Psoas muscle (tissue), 7 donors: ENCODE measurements at regions not wholly inside any gene's neighbourhood (a gene's known extent, or its start where the extent isn't known, plus 50 kb on each side); places are given as distances from the start of the nearest gene placed in this dataset.
A peak's percentile ranks its signal among the peaks of the same experiment; 100 is the strongest.

Source experiments
- ATAC-seq, 4 donors: fragments of 200-7000 bp; cut with Tn5 transposase; one replicate each; pipeline ENCODE4 v1.9.1; 2020; ENCODE audit warnings: moderate library complexity in 3 of 4, mild to moderate bottlenecking in 2 of 4
- DNase-seq, 2 donors: peaks; one replicate each; pipeline ENCODE4 v3.0.0-alpha.2; 2020
- H3K27ac ChIP-seq: fragments of 200-600 bp; one replicate; pipeline ENCODE4 v1.8.0; 2022
- H3K27me3 ChIP-seq, 3 donors: fragments of 200-600 bp in 1 of 3; one replicate each; pipeline versions ENCODE4 v1.6.1 to v1.8.0; 2013 to 2022; ENCODE audit warnings: low read length in 2 of 3, mild to moderate bottlenecking in 2 of 3, moderate library complexity in 1 of 3; ENCODE audit not compliant: insufficient read depth in 3 of 3
- H3K36me3 ChIP-seq, 2 donors: fragments of 200-600 bp in 1 of 2; one replicate each; pipeline versions ENCODE4 v1.6.1 to v1.8.0; 2013 to 2022; ENCODE audit warnings: low read depth in 1 of 2, mild to moderate bottlenecking in 1 of 2, moderate library complexity in 1 of 2; ENCODE audit not compliant: insufficient read depth in 1 of 2
- H3K4me1 ChIP-seq: fragments of 200-600 bp; one replicate; pipeline ENCODE4 v1.8.0; 2022
- H3K4me3 ChIP-seq: fragments of 200-600 bp; one replicate; pipeline ENCODE4 v1.8.0; 2022; ENCODE audit warnings: mild to moderate bottlenecking
- H3K9me3 ChIP-seq: fragments of 200-600 bp; one replicate; pipeline ENCODE4 v1.8.0; 2022
- WGBS, 3 donors: extraction: QIAGEN DNeasy Blood & Tissue Kit; methylation state at CpG; one replicate each; pipeline versions ENCODE4 v1.1.6 to v1.1.7; 2013; 5-methylcytosine and 5-hydroxymethylcytosine counted together
- intact Hi-C, 2 donors: fragments of 100-400 bp; cut with DNase I; formaldehyde crosslinking; loops; one replicate each; pipeline versions ENCODE4 v1.11.0 to v1.14.2; 2022
- TF ChIP-seq, protein P1 (sequence below): fragments of 200-600 bp; IDR thresholded peaks from one replicate; pipeline ENCODE4 v1.8.0; 2022; ENCODE audit warnings: antibody characterized with exemption
- donor health status: healthy with polysubstance abuse.
- donor health status: DM: no; HTN: no; CAD: no; lungs with moderate emphysema.
- donor health status: Bipolar disorder and iron deficiency.
- donor health status: healthy.
- donor health status: DM: yes; HTN: yes; CAD: no.
- donor health status: DM: no; HTN: no; CAD: no.
- donor health status: DM: yes; HTN: yes; CAD: no.

DNA sequence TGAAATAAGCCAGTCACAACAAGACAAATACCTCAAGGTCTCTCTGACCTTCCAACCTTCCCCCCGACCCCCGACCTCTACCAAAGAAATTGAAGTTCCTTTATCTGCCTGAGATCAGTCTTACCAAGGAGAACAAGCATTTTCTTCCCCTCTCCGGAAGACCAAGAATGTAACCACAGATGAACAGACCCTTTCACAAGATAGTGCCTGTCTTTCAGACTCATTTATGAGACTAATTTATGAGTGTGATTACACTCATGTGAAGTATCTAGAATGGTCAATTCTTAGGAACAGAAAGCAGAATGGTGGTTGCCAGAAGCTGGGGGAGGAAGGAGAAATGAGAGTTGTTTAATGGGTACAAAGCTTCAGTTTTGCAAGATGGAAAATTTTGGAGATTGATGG, 108.9 kb upstream of the MKLN1 start:
- 77 to 88% (median 81%) methylated on average over 3 of the region's 3 CpGs for WGBS, 3 donors
- H3K27ac ChIP-seq = no peak overlapping the region
- H3K27me3 ChIP-seq = no peaks in the 10 kb centered on the region
- no peak overlapping the region for H3K4me3 ChIP-seq
- no peak for ATAC-seq
- TF ChIP-seq, protein P1, sequence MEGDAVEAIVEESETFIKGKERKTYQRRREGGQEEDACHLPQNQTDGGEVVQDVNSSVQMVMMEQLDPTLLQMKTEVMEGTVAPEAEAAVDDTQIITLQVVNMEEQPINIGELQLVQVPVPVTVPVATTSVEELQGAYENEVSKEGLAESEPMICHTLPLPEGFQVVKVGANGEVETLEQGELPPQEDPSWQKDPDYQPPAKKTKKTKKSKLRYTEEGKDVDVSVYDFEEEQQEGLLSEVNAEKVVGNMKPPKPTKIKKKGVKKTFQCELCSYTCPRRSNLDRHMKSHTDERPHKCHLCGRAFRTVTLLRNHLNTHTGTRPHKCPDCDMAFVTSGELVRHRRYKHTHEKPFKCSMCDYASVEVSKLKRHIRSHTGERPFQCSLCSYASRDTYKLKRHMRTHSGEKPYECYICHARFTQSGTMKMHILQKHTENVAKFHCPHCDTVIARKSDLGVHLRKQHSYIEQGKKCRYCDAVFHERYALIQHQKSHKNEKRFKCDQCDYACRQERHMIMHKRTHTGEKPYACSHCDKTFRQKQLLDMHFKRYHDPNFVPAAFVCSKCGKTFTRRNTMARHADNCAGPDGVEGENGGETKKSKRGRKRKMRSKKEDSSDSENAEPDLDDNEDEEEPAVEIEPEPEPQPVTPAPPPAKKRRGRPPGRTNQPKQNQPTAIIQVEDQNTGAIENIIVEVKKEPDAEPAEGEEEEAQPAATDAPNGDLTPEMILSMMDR = no peak
- H3K9me3 ChIP-seq = no peaks in the 10 kb centered on the region
- intact Hi-C loops = loop anchor here in 1 of 2 donors (1.0 kb wide), 1 partner anchor 15 kb away; no protein-coding TSS in a partner anchor
- DNase-seq = no peak
- peaks cover 6% of the 10 kb centered on the region for H3K4me1 ChIP-seq
- H3K36me3 ChIP-seq = no peaks in the 10 kb centered on the region

DNA sequence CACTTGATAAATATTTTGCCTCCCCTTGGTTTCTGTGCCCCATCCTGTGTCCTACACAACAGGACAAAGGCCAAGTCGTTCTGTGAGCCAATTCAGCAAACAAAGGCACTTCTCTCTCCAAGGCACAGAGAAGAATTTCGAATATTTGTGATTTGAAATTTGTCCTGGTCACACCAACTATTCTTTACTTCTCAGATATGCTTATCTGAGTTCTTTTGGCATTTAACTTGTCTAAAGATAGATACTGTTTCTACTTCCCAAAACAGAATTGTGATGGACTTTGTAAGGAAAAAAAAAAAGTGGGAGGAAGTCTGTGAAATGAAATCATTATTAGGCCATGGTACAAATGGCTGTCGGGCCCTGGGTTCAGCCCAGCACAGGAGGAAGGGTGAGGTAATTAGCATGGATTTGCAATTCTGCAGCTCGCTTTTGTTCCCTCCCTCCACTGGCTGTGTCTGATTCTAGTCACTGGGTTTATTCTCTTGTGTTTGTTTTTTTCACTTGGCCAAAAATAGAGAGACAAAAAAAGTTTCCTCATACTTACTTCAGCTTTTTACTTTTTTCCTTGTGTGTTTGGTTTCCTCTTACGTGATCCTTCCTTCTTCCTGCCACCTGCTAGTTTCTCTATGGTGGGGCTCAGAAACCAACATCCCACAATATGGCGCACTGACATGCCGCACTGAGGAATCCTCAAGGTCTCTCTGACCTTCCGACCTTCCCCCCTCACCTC, 108.2 kb upstream of the MKLN1 start:
- intact Hi-C loops = loop anchor here in 1 of 2 donors (1.0 kb wide), 1 partner anchor 16 kb away; no protein-coding TSS in a partner anchor

DNA sequence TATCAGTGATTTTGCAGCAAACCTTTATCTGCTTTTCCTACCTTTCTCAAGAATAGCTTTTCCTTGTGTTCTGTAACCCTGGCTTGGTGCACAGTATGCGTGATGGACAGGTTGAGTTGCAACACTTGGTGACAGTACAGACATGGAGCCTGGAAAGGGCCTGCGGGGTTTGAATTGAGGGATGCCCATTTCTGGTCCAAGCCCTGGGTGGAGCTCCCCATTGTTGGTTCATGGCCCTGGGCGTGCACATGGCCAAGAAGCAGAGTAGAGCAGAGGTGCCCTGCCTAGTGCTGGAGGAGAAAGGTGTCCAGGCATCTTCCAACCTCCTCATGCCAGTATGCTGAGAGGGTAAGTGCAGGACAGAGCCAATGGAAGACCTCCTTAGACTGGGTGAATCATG, 106.6 kb upstream of the MKLN1 start:
- intact Hi-C loops = no loop called here
- H3K36me3 ChIP-seq = no peaks in the 10 kb centered on the region

More for the DNA sequence above, 108.2 kb upstream of the MKLN1 start:
- no peak overlapping the region for H3K4me3 ChIP-seq
- TF ChIP-seq, protein P1 = no peak
- no peaks in the 10 kb centered on the region for H3K36me3 ChIP-seq
- ATAC-seq (peak in 3 of 4 donors; percentile 49 to 74 (median 54)), DNase-seq (peak; percentile 41 to 66)
- H3K4me1 ChIP-seq = peaks cover 6% of the 10 kb centered on the region
- H3K27ac ChIP-seq = no peak overlapping the region
- no peaks in the 10 kb centered on the region for H3K9me3 ChIP-seq
- no peaks in the 10 kb centered on the region for H3K27me3 ChIP-seq
- 44 to 47% (median 46%) methylated on average over 8 of the region's 8 CpGs for WGBS, 3 donors

DNA sequence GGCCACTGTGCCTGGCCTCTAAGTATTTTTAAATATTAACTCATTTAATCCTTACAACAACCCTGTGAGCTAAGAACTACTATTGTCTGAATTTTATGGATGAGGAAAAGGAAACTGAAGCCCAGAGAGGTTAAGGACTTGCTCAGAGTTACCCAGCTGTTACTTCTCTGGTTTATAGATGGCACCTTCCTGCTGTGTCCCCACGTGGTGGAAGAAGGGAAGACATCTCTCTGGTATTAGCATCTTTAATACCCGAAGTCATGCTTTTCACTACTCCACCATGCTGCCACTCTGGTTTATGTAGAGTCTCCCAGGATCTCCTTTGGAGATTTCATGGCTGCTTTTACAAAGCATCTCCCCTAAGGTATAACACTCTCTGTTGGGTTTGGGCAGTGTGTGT, 105.5 kb upstream of the MKLN1 start:
- no peaks in the 10 kb centered on the region for H3K9me3 ChIP-seq
- peaks cover 11% of the 10 kb centered on the region for H3K4me1 ChIP-seq
- 68 to 79% (median 76%) methylated on average over 2 of the region's 2 CpGs for WGBS, 3 donors
- no peak for ATAC-seq
- no peaks in the 10 kb centered on the region for H3K27me3 ChIP-seq
- no peak for DNase-seq
- no peaks in the 10 kb centered on the region for H3K36me3 ChIP-seq
- no peak overlapping the region for H3K4me3 ChIP-seq
- TF ChIP-seq, protein P1 = no peak
- no peak overlapping the region for H3K27ac ChIP-seq
- intact Hi-C loops = no loop called here

More for the DNA sequence above, 106.6 kb upstream of the MKLN1 start:
- no peaks in the 10 kb centered on the region for H3K27me3 ChIP-seq
- TF ChIP-seq, protein P1 = no peak
- no peak overlapping the region for H3K27ac ChIP-seq
- 93 to 99% (median 95%) methylated on average over 3 of the region's 3 CpGs for WGBS, 3 donors
- no peaks in the 10 kb centered on the region for H3K9me3 ChIP-seq
- peaks cover 11% of the 10 kb centered on the region for H3K4me1 ChIP-seq
- no peak overlapping the region for H3K4me3 ChIP-seq
- ATAC-seq (no peak), DNase-seq (no peak)
